Breast epithelium (tissue), 3 donors: ENCODE measurements at regions not wholly inside any gene's neighbourhood (a gene's known extent, or its start where the extent isn't known, plus 50 kb on each side); places are given as distances from the start of the nearest gene placed in this dataset.

Experiments used
- CTCF ChIP-seq, 3 donors: fragments of 450-650 bp; IDR thresholded peaks; one replicate each; pipeline ENCODE4 v1.5.1; 2016 to 2017; ENCODE audit warnings: antibody characterized with exemption in 3 of 3, mild to moderate bottlenecking in 3 of 3, moderate library complexity in 3 of 3
- POLR2A ChIP-seq: fragments of 450-650 bp; IDR thresholded peaks from one replicate; pipeline ENCODE4 v1.6.1; 2016; ENCODE audit warnings: antibody characterized with exemption, mild to moderate bottlenecking, moderate library complexity

GRCh38 chr3:160098261-160098908 lies 109.8 kb downstream of the IL12A start:
- TF ChIP-seq CTCF (IDR thresholded peaks at IDR 0.05) (no peak), POLR2A (no peak)
